ENCODE measurements at regions not wholly inside any gene's neighbourhood (a gene's known extent, or its start where the extent isn't known, plus 50 kb on each side); places are given as distances from the start of the nearest gene placed in this dataset.

- H3K27me3 Mint-ChIP-seq (ENCODE audit: low read depth): peaks cover 11% of the 10 kb centered on the region
- no peak overlapping the region for H3K4me3 Mint-ChIP-seq
- peaks cover 0 to 5% of the 10 kb centered on the region in 2 donors for H3K9me3 Mint-ChIP-seq
- no peaks in the 10 kb centered on the region for H3K4me1 Mint-ChIP-seq (ENCODE audit: low read depth)
- DNase-seq (no peak), ATAC-seq (replicated peaks in 1 of 2) (no peak)
- H3K27ac Mint-ChIP-seq: no peak overlapping the region
- H3K36me3 Mint-ChIP-seq (ENCODE audit: insufficient read depth in 2 of 2): no peaks in the 10 kb centered on the region
These were observed 338.0 kb upstream of the IRX4 start for GRCh38 chr5:2220741-2221140.

- Mint-ChIP-seq H3K27ac (no peak overlapping the region), H3K27me3 (ENCODE audit: low read depth) (peaks cover 11% of the 10 kb centered on the region), H3K4me3 (no peak overlapping the region), H3K36me3 (ENCODE audit: insufficient read depth in 2 of 2) (no peaks in the 10 kb centered on the region), H3K4me1 (ENCODE audit: low read depth) (no peaks in the 10 kb centered on the region), H3K9me3 (peaks cover 0 to 5% of the 10 kb centered on the region in 2 donors)
- DNase-seq: no peak
- ATAC-seq (replicated peaks in 1 of 2): no peak
These were observed 336.5 kb upstream of the IRX4 start for GRCh38 chr5:2219149-2219776.

- no peak for ATAC-seq (replicated peaks in 1 of 2)
These were observed 334.5 kb upstream of the IRX4 start for GRCh38 chr5:2217219-2217618.

GRCh38 chr5:2214910-2215590, 332.3 kb upstream of the IRX4 start:
- no peak for DNase-seq
- no peak for ATAC-seq (replicated peaks in 1 of 2)
- Mint-ChIP-seq H3K27me3 (ENCODE audit: low read depth) (peaks cover 11% of the 10 kb centered on the region), H3K36me3 (ENCODE audit: insufficient read depth in 2 of 2) (no peaks in the 10 kb centered on the region), H3K27ac (no peak overlapping the region), H3K9me3 (peaks cover 0 to 5% of the 10 kb centered on the region in 2 donors), H3K4me1 (ENCODE audit: low read depth) (no peaks in the 10 kb centered on the region), H3K4me3 (no peak overlapping the region)

More at GRCh38 chr5:2217219-2217618, 334.5 kb upstream of the IRX4 start:
- no peak overlapping the region for H3K27ac Mint-ChIP-seq
- DNase-seq: no peak
- no peaks in the 10 kb centered on the region for H3K36me3 Mint-ChIP-seq (ENCODE audit: insufficient read depth in 2 of 2)
- no peak overlapping the region for H3K4me3 Mint-ChIP-seq
- peaks cover 11% of the 10 kb centered on the region for H3K27me3 Mint-ChIP-seq (ENCODE audit: low read depth)
- peaks cover 0 to 5% of the 10 kb centered on the region in 2 donors for H3K9me3 Mint-ChIP-seq
- H3K4me1 Mint-ChIP-seq (ENCODE audit: low read depth): no peaks in the 10 kb centered on the region

GRCh38 chr5:2213121-2213730, 330.5 kb upstream of the IRX4 start:
- Mint-ChIP-seq H3K36me3 (ENCODE audit: insufficient read depth in 2 of 2) (no peaks in the 10 kb centered on the region), H3K27me3 (ENCODE audit: low read depth) (no peaks in the 10 kb centered on the region), H3K4me3 (no peak overlapping the region), H3K4me1 (ENCODE audit: low read depth) (no peaks in the 10 kb centered on the region), H3K27ac (no peak overlapping the region), H3K9me3 (no peaks in the 10 kb centered on the region)
- DNase-seq (no peak), ATAC-seq (replicated peaks in 1 of 2) (no peak)

- H3K36me3 Mint-ChIP-seq (ENCODE audit: insufficient read depth in 2 of 2): no peaks in the 10 kb centered on the region
- no peaks in the 10 kb centered on the region for H3K27me3 Mint-ChIP-seq (ENCODE audit: low read depth)
- ATAC-seq (replicated peaks in 1 of 2) (no peak), DNase-seq (no peak)
- no peak overlapping the region for H3K27ac Mint-ChIP-seq
- H3K9me3 Mint-ChIP-seq: no peaks in the 10 kb centered on the region
- H3K4me3 Mint-ChIP-seq: no peak overlapping the region
- no peaks in the 10 kb centered on the region for H3K4me1 Mint-ChIP-seq (ENCODE audit: low read depth)
These were observed 329.8 kb upstream of the IRX4 start for GRCh38 chr5:2212481-2212880.

GRCh38 chr5:2208239-2208544, 325.5 kb upstream of the IRX4 start:
- Mint-ChIP-seq H3K27ac (no peak overlapping the region), H3K4me1 (ENCODE audit: low read depth) (no peaks in the 10 kb centered on the region), H3K27me3 (ENCODE audit: low read depth) (peaks cover 5% of the 10 kb centered on the region), H3K9me3 (no peaks in the 10 kb centered on the region), H3K4me3 (no peak overlapping the region), H3K36me3 (ENCODE audit: insufficient read depth in 2 of 2) (peaks cover 0 to 2% of the 10 kb centered on the region in 2 donors)
- ATAC-seq (replicated peaks in 1 of 2) (no peak), DNase-seq (no peak)

- no peaks in the 10 kb centered on the region for H3K9me3 Mint-ChIP-seq
- no peak for DNase-seq
- H3K36me3 Mint-ChIP-seq (ENCODE audit: insufficient read depth in 2 of 2): peaks cover 0 to 2% of the 10 kb centered on the region in 2 donors
- no peak overlapping the region for H3K27ac Mint-ChIP-seq
- H3K4me3 Mint-ChIP-seq: no peak overlapping the region
- H3K4me1 Mint-ChIP-seq (ENCODE audit: low read depth): no peaks in the 10 kb centered on the region
- H3K27me3 Mint-ChIP-seq (ENCODE audit: low read depth): peaks cover 5% of the 10 kb centered on the region
- no peak for ATAC-seq (replicated peaks in 1 of 2)
These were observed 324.9 kb upstream of the IRX4 start for GRCh38 chr5:2207416-2208238.

- H3K4me1 Mint-ChIP-seq (ENCODE audit: low read depth): no peaks in the 10 kb centered on the region
- H3K9me3 Mint-ChIP-seq: no peaks in the 10 kb centered on the region
These were observed 324.3 kb upstream of the IRX4 start for GRCh38 chr5:2207109-2207399.

GRCh38 chr5:2206293-2207108, 323.8 kb upstream of the IRX4 start:
- DNase-seq: no peak
- Mint-ChIP-seq H3K27me3 (ENCODE audit: low read depth) (peaks cover 5% of the 10 kb centered on the region), H3K36me3 (ENCODE audit: insufficient read depth in 2 of 2) (peaks cover 0 to 2% of the 10 kb centered on the region in 2 donors), H3K27ac (no peak overlapping the region), H3K4me3 (no peak overlapping the region), H3K4me1 (ENCODE audit: low read depth) (no peaks in the 10 kb centered on the region), H3K9me3 (no peaks in the 10 kb centered on the region)
- ATAC-seq (replicated peaks in 1 of 2): no peak

More at GRCh38 chr5:2207109-2207399, 324.3 kb upstream of the IRX4 start:
- Mint-ChIP-seq H3K36me3 (ENCODE audit: insufficient read depth in 2 of 2) (peaks cover 0 to 2% of the 10 kb centered on the region in 2 donors), H3K4me3 (no peak overlapping the region), H3K27me3 (ENCODE audit: low read depth) (peaks cover 5% of the 10 kb centered on the region), H3K27ac (no peak overlapping the region)
- ATAC-seq (replicated peaks in 1 of 2): no peak
- DNase-seq: no peak

- Mint-ChIP-seq H3K27me3 (ENCODE audit: low read depth) (peaks cover 5% of the 10 kb centered on the region), H3K9me3 (no peaks in the 10 kb centered on the region), H3K27ac (no peak overlapping the region), H3K4me1 (ENCODE audit: low read depth) (no peaks in the 10 kb centered on the region), H3K4me3 (no peak overlapping the region), H3K36me3 (ENCODE audit: insufficient read depth in 2 of 2) (peaks cover 0 to 2% of the 10 kb centered on the region in 2 donors)
- DNase-seq (no peak), ATAC-seq (replicated peaks in 1 of 2) (no peak)
These were observed 323.0 kb upstream of the IRX4 start for GRCh38 chr5:2205596-2206226.

- DNase-seq: no peak
- no peak overlapping the region for H3K4me3 Mint-ChIP-seq
- H3K4me1 Mint-ChIP-seq (ENCODE audit: low read depth): no peaks in the 10 kb centered on the region
- H3K36me3 Mint-ChIP-seq (ENCODE audit: insufficient read depth in 2 of 2): peaks cover 0 to 2% of the 10 kb centered on the region in 2 donors
- H3K27ac Mint-ChIP-seq: no peak overlapping the region
- ATAC-seq (replicated peaks in 1 of 2): no peak
- no peaks in the 10 kb centered on the region for H3K9me3 Mint-ChIP-seq
- peaks cover 5% of the 10 kb centered on the region for H3K27me3 Mint-ChIP-seq (ENCODE audit: low read depth)
These were observed 322.5 kb upstream of the IRX4 start for GRCh38 chr5:2205185-2205585.
